ENCODE measurements at regions not wholly inside any gene's neighbourhood (a gene's known extent, or its start where the extent isn't known, plus 50 kb on each side); places are given as distances from the start of the nearest gene placed in this dataset.

DNA sequence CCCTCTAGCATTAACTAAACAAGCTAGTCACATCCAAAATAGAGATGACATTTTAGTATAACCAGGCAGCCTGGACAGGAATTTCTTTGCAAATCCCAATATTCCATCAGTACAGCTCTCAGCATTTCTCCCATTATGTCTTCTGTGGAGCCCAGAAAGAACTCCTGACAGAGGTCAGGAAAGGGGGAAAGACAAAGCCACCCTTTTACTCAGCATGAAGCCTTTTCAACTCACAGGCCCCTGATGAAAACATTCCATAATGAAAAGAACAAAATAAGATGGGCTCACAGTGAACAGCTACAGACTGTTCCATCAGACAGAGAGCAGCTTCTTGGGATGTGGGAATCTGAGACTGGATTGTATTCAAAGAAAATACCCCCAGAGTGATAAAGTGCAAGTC, 80.6 kb downstream of the TEX35 start:
- no peak overlapping the region for H3K27ac ChIP-seq
- no peak for TF ChIP-seq ZFX (IDR thresholded peaks at IDR 0.05; ENCODE audit: borderline replicate concordance)
- TF ChIP-seq, protein P1, sequence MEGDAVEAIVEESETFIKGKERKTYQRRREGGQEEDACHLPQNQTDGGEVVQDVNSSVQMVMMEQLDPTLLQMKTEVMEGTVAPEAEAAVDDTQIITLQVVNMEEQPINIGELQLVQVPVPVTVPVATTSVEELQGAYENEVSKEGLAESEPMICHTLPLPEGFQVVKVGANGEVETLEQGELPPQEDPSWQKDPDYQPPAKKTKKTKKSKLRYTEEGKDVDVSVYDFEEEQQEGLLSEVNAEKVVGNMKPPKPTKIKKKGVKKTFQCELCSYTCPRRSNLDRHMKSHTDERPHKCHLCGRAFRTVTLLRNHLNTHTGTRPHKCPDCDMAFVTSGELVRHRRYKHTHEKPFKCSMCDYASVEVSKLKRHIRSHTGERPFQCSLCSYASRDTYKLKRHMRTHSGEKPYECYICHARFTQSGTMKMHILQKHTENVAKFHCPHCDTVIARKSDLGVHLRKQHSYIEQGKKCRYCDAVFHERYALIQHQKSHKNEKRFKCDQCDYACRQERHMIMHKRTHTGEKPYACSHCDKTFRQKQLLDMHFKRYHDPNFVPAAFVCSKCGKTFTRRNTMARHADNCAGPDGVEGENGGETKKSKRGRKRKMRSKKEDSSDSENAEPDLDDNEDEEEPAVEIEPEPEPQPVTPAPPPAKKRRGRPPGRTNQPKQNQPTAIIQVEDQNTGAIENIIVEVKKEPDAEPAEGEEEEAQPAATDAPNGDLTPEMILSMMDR (IDR thresholded peaks at IDR 0.05), result no peak

DNA sequence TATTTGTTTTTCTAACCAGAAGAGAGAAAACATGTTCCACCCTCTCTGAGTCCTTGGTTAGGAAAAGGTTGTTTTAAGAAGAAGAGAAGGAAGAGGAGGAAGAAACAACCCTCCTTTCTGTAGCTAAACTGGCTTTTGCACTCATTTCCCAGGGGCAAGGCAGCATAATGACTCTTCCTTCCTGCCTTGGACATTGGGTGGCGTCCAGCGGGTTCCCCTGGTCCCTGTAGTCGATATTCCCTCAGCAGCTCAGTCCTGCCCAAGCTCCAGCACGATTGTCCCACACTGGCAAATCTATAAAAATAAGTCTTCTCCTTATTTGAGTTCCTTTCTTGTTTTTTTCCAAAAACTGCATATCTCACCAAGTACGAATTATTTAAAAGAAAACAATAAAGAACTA, 81.2 kb downstream of the TEX35 start:
- H3K27ac ChIP-seq, result no peak overlapping the region
- TF ChIP-seq, protein P1 (IDR thresholded peaks at IDR 0.05), result no peak
- no peak for TF ChIP-seq ZFX (IDR thresholded peaks at IDR 0.05; ENCODE audit: borderline replicate concordance)

DNA sequence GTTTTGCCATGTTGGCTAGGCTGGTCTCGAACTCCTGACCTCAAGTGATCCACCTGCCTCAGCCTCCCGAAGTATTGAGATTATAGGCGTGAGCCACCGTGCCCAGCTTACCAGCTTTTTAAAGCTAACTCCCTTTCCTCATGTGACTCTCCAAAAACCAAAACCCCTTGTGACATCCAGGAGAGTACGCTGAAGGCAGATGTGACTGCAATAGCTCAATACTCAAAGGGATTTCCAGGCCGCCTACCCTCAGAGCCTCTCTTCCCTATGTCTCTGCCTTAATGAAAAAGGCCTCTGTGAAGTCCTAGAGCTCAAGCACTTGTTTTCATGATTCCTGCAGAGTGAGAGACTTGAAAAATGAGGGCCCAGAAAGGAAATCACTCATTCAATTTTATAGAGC, 82.6 kb downstream of the TEX35 start:
- TF ChIP-seq ZFX (IDR thresholded peaks at IDR 0.05; ENCODE audit: borderline replicate concordance), result no peak
- TF ChIP-seq, protein P1 (IDR thresholded peaks at IDR 0.05), result no peak

DNA sequence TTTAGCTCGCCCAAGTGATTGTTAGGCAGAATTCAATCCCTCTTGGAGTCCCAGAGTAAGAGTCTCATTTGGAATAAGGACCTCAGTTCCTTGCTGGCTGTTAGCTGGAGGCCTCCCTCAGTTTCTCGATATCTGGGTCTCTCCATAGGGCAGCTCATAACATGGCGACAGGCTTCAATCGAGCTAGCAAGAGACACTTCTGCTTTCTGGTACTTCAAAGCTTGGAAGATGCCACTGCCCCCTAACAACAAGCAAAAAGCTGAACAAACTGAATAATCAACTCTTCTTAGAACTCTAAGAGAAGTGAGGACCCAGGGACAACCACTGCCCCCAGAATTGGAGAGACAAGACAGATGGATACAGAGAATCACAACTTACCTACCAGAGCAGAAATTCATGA, 86.2 kb downstream of the TEX35 start:
- no peak overlapping the region for H3K27ac ChIP-seq
- no peak for TF ChIP-seq ZFX (IDR thresholded peaks at IDR 0.05; ENCODE audit: borderline replicate concordance)
- TF ChIP-seq, protein P1 (IDR thresholded peaks at IDR 0.05), result no peak

More for the DNA sequence above, 82.6 kb downstream of the TEX35 start:
- no peak overlapping the region for H3K27ac ChIP-seq

DNA sequence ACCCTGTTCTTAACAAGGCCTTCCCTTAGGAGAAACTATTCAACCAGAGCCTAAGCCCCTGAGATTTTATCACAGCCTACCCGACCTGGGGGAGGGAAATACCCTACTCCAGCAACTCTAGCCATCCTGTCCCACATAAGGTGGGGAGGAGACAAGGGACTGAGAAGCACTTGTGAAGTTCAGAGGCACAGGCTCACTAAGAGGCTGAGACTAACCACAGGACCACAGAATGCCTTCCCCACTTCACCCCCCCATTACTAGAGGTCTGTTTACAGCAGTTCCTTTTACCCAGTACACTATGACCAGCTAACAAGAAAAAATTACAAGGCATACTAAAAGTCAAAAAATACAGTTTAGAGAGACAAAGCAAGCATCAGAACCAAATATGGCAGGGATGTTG, 86.8 kb downstream of the TEX35 start:
- no peak overlapping the region for H3K27ac ChIP-seq
- TF ChIP-seq, protein P1 (IDR thresholded peaks at IDR 0.05), result no peak
- TF ChIP-seq ZFX (IDR thresholded peaks at IDR 0.05; ENCODE audit: borderline replicate concordance), result no peak

DNA sequence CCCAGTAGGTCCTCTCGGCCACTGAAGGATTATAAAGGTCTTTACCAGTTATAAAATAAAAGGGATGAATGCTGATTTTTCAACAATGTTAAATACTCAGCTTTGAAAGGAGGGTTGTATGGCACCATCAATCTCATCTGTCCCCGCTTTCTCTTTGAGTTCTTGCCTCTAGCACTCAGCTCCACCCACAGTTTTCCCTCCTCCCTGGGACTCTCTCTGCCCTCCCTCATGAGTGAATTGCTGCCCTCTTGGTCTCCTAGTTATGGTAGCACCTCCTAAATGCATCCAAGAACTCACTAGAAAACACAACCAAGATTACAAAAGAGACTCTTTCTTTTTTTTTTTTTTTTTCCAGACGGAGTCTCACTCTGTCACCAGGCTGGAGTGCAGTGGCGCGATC, 91.0 kb downstream of the TEX35 start:
- TF ChIP-seq, protein P1 (IDR thresholded peaks at IDR 0.05), result no peak
- TF ChIP-seq ZFX (IDR thresholded peaks at IDR 0.05; ENCODE audit: borderline replicate concordance), result no peak
- H3K27ac ChIP-seq, result no peak overlapping the region

DNA sequence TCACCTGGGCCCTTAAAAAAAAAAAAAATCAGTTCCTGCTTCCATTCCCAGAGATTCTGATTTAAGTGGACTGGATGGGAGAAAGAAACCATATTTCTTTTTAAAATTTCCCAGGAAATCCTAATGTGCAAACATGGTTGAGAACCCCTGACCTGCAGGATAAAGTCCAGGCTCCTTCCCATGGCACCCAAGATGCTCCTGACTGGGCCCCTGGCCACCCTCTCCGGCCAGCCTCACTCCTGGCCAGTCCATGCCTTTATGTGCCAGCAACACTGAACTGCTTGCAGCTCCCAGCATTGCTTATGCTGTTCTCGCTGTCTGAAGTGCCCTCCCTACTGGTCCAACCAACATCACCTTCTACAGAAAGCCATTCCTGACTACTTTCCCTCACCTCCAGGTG, 93.9 kb downstream of the TEX35 start:
- no peak for TF ChIP-seq ZFX (IDR thresholded peaks at IDR 0.05; ENCODE audit: borderline replicate concordance)
- TF ChIP-seq, protein P1 (IDR thresholded peaks at IDR 0.05), result no peak
- H3K27ac ChIP-seq, result no peak overlapping the region
